Lower leg skin (tissue), 3 donors: ENCODE measurements at regions not wholly inside any gene's neighbourhood (a gene's known extent, or its start where the extent isn't known, plus 50 kb on each side); places are given as distances from the start of the nearest gene placed in this dataset.

ENCODE experiments used
- POLR2A ChIP-seq, 2 donors: fragments of 450-650 bp; IDR thresholded peaks; one replicate each; pipeline ENCODE4 v1.6.1; 2016 to 2017; ENCODE audit warnings: antibody characterized with exemption in 2 of 2, mild to moderate bottlenecking in 1 of 2, moderate library complexity in 1 of 2
- TF ChIP-seq, protein P1 (sequence below), 3 donors: fragments of 450-650 bp; IDR thresholded peaks; one replicate each; pipeline ENCODE4 v1.5.1; 2016; ENCODE audit warnings: antibody characterized with exemption in 3 of 3, mild to moderate bottlenecking in 3 of 3, moderate library complexity in 2 of 3

DNA sequence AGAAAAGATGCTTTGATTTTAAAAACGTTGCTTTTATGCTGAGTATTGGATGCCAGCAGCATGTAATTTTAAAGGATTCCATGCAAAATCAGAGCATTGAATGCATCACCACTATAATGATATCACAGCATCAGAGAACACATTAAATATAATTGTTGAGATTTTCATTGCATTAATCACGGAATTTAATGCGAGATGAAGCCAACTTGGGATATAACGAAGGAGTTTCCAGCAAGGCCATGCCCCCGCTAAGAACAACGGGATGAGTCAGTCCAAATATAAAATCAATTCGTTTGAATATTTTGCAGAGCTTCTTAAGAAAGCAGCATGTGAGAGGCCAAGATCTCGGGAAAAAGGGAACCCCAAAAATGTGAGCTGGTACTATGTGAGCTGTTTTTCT is 423.4 kb upstream of the CHRM3 start:
- TF ChIP-seq, protein P1, sequence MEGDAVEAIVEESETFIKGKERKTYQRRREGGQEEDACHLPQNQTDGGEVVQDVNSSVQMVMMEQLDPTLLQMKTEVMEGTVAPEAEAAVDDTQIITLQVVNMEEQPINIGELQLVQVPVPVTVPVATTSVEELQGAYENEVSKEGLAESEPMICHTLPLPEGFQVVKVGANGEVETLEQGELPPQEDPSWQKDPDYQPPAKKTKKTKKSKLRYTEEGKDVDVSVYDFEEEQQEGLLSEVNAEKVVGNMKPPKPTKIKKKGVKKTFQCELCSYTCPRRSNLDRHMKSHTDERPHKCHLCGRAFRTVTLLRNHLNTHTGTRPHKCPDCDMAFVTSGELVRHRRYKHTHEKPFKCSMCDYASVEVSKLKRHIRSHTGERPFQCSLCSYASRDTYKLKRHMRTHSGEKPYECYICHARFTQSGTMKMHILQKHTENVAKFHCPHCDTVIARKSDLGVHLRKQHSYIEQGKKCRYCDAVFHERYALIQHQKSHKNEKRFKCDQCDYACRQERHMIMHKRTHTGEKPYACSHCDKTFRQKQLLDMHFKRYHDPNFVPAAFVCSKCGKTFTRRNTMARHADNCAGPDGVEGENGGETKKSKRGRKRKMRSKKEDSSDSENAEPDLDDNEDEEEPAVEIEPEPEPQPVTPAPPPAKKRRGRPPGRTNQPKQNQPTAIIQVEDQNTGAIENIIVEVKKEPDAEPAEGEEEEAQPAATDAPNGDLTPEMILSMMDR (IDR thresholded peaks at IDR 0.05), result no peak
- TF ChIP-seq POLR2A (IDR thresholded peaks at IDR 0.05), result no peak
